Sigmoid colon (tissue), 4 donors: ENCODE measurements at regions not wholly inside any gene's neighbourhood (a gene's known extent, or its start where the extent isn't known, plus 50 kb on each side); places are given as distances from the start of the nearest gene placed in this dataset.

Experiments used
- CTCF ChIP-seq, 4 experiments: fragments of 450-650 bp in 3 of 4; fragments of 200-600 bp in 1 of 4; IDR thresholded peaks; one replicate each; pipeline ENCODE4 v1.5.1; 2016 to 2019; ENCODE audit warnings: antibody characterized with exemption in 4 of 4, mild to moderate bottlenecking in 3 of 4, moderate library complexity in 2 of 4
- POLR2AphosphoS5 ChIP-seq, 4 donors: sonication (generic); formaldehyde crosslinking; IDR thresholded peaks; one replicate each; pipeline ENCODE4 v1.6.1; 2017; ENCODE audit warnings: antibody characterized with exemption in 4 of 4

GRCh38 chr7:11931307-11931706, 99.3 kb upstream of the THSD7A start:
- TF ChIP-seq POLR2AphosphoS5 (IDR thresholded peaks at IDR 0.05) (no peak), CTCF (IDR thresholded peaks at IDR 0.05) (no peak)
